Caco-2 (cell line): ENCODE measurements at regions not wholly inside any gene's neighbourhood (a gene's known extent, or its start where the extent isn't known, plus 50 kb on each side); places are given as distances from the start of the nearest gene placed in this dataset.

Source experiments
- BruUV-seq: library from RNA; stranded (reverse); fragments of 400-500 nt; replicated peaks from 2 replicates; lab custom pipeline; 2021; lab: Mats Ljungman, UMichigan
- CTCF ChIA-PET: fragments of 300-600 bp; sonication (Branson Sonifier 250); formaldehyde crosslinking; loops from one replicate; lab custom pipeline; 2022; ENCODE audit warnings: antibody characterized with exemption; lab: Charles Lee
- POLR2A ChIA-PET: fragments of 300-600 bp; sonication (Branson Sonifier 250); formaldehyde crosslinking; loops from one replicate; lab custom pipeline; 2022; ENCODE audit warnings: antibody characterized with exemption; lab: Charles Lee
- DNase-seq, 2 experiments: peaks; one replicate each; pipeline versions ENCODE4 v3.0.0 to v3.0.0-alpha.2; 2020 to 2022
- H3K27me3 ChIP-seq: replicated peaks from 2 replicates; pipeline ENCODE4 v1.6.0; 2011; ENCODE audit warnings: low read length; ENCODE audit not compliant: control insufficient read depth, insufficient read depth
- H3K36me3 ChIP-seq: 2 replicates; pipeline ENCODE4 v1.5.1; 2011; ENCODE audit warnings: low read length; ENCODE audit not compliant: control insufficient read depth, insufficient read depth
- H3K4me1 ChIP-seq: fragments of 250-450 bp; sonication (Bioruptor Pico); 2 replicates; pipeline ENCODE4 v1.5.1; 2020; ENCODE audit warnings: mild to moderate bottlenecking
- H3K4me3 ChIP-seq: 2 replicates; pipeline ENCODE4 v1.5.1; 2011; ENCODE audit warnings: low read depth, mild to moderate bottlenecking, control low read depth, low read length
- H3K9me3 ChIP-seq: fragments of 250-450 bp; sonication (Bioruptor Pico); 2 replicates; pipeline ENCODE4 v1.5.1; 2020; ENCODE audit warnings: mild to moderate bottlenecking, moderate library complexity
- H3K27ac Mint-ChIP-seq: one replicate; pipeline ENCODE4 v1.8.0; 2022; ENCODE audit warnings: mixed read lengths; ENCODE audit not compliant: unreplicated experiment
- H3K27me3 Mint-ChIP-seq: one replicate; pipeline ENCODE4 v1.8.0; 2022; ENCODE audit warnings: mixed read lengths; ENCODE audit not compliant: insufficient read depth, unreplicated experiment
- H3K36me3 Mint-ChIP-seq: one replicate; pipeline ENCODE4 v1.8.0; 2022; ENCODE audit warnings: mild to moderate bottlenecking, mixed read lengths; ENCODE audit not compliant: insufficient read depth, unreplicated experiment
- H3K4me1 Mint-ChIP-seq: one replicate; pipeline ENCODE4 v1.8.0; 2022; ENCODE audit warnings: low read depth, mixed read lengths; ENCODE audit not compliant: unreplicated experiment
- H3K4me3 Mint-ChIP-seq: one replicate; pipeline ENCODE4 v1.8.0; 2022; ENCODE audit warnings: mild to moderate bottlenecking, moderate library complexity, mixed read lengths; ENCODE audit not compliant: unreplicated experiment
- H3K9me3 Mint-ChIP-seq: one replicate; pipeline ENCODE4 v1.8.0; 2022; ENCODE audit warnings: mixed read lengths; ENCODE audit not compliant: unreplicated experiment
- CTCF ChIP-seq, 2 experiments: fragments of 200-600 bp in 1 of 2; IDR thresholded peaks; 1 replicate in 1 of 2; 2 replicates in 1 of 2; pipeline versions ENCODE4 v1.5.1 to v1.8.0; 2011 to 2022; ENCODE audit warnings: antibody characterized with exemption in 1 of 2, control low read depth in 1 of 2, inconsistent platforms in 1 of 2, low read depth in 1 of 2, low read length in 1 of 2, mild to moderate bottlenecking in 1 of 2, moderate library complexity in 1 of 2; ENCODE audit not compliant: insufficient read depth in 1 of 2, severe bottlenecking in 1 of 2, unreplicated experiment in 1 of 2
- intact Hi-C: fragments of 100-400 bp; cut with micrococcal nuclease; formaldehyde crosslinking; loops from one replicate; pipeline ENCODE4 v1.10.0; 2022; ENCODE audit not compliant: unreplicated experiment

- H3K9me3 Mint-ChIP-seq = no peaks in the 10 kb centered on the region
- no peaks in the 10 kb centered on the region for H3K36me3 Mint-ChIP-seq
- no peak for TF ChIP-seq CTCF (IDR thresholded peaks at IDR 0.05; ENCODE audit: insufficient read depth in 1 of 2, low read depth in 1 of 2, low read length in 1 of 2, severe bottlenecking in 1 of 2, unreplicated experiment in 1 of 2)
- H3K27ac Mint-ChIP-seq = no peak overlapping the region
- Histone ChIP-seq H3K4me3 (no peak overlapping the region), H3K9me3 (no peaks in the 10 kb centered on the region), H3K36me3 (no peaks in the 10 kb centered on the region), H3K27me3 (no peaks in the 10 kb centered on the region), H3K4me1 (no peaks in the 10 kb centered on the region)
- ChIA-PET POLR2A (no interaction called here), CTCF (no interaction called here)
- H3K27me3 Mint-ChIP-seq = peaks cover 3% of the 10 kb centered on the region
- intact Hi-C loops = no loop called here
- H3K4me3 Mint-ChIP-seq = no peak overlapping the region
- H3K4me1 Mint-ChIP-seq = no peaks in the 10 kb centered on the region
- no peak for DNase-seq
- no TSS peak for BruUV-seq
These were observed 67.0 kb downstream of the CHCHD4 start for GRCh38 chr3:14057701-14058100.

- no peak for TF ChIP-seq CTCF (IDR thresholded peaks at IDR 0.05; ENCODE audit: insufficient read depth in 1 of 2, low read depth in 1 of 2, low read length in 1 of 2, severe bottlenecking in 1 of 2, unreplicated experiment in 1 of 2)
- no peaks in the 10 kb centered on the region for H3K36me3 ChIP-seq
- Mint-ChIP-seq H3K4me3 (no peak overlapping the region), H3K27ac (no peak overlapping the region), H3K4me1 (no peaks in the 10 kb centered on the region), H3K27me3 (peaks cover 3% of the 10 kb centered on the region), H3K36me3 (no peaks in the 10 kb centered on the region), H3K9me3 (no peaks in the 10 kb centered on the region)
- DNase-seq = no peak
- CTCF ChIA-PET = interaction anchor here (1.3 kb wide), 1 partner anchor 151 kb away, joined by 3 read pairs; no protein-coding TSS in a partner anchor
- H3K4me1 ChIP-seq = peaks cover under 1% of the 10 kb centered on the region; the same call in 1 of the 2 replicates
- H3K27me3 ChIP-seq = no peaks in the 10 kb centered on the region; the same call in 1 of the 2 replicates
- no peaks in the 10 kb centered on the region for H3K9me3 ChIP-seq
- intact Hi-C loops = no loop called here
- H3K4me3 ChIP-seq = no peak overlapping the region
- POLR2A ChIA-PET = no interaction called here
- no TSS peak for BruUV-seq
These were observed 76.8 kb downstream of the CHCHD4 start for GRCh38 chr3:14047841-14048240.

GRCh38 chr3:14047027-14047426 lies 77.6 kb downstream of the CHCHD4 start:
- Mint-ChIP-seq H3K9me3 (no peaks in the 10 kb centered on the region), H3K4me1 (no peaks in the 10 kb centered on the region), H3K36me3 (no peaks in the 10 kb centered on the region), H3K4me3 (no peak overlapping the region), H3K27me3 (peaks cover 3% of the 10 kb centered on the region), H3K27ac (no peak overlapping the region)
- no TSS peak for BruUV-seq
- ChIA-PET CTCF (no interaction called here), POLR2A (interaction anchor here (0.6 kb wide), 1 partner anchor 728 kb away, joined by 6 read pairs; no protein-coding TSS in a partner anchor)
- no peaks in the 10 kb centered on the region; the same call in 1 of the 2 replicates for H3K27me3 ChIP-seq
- intact Hi-C loops = no loop called here
- H3K4me1 ChIP-seq = peaks cover 7% of the 10 kb centered on the region; the same call in 1 of the 2 replicates
- TF ChIP-seq CTCF (IDR thresholded peaks at IDR 0.05; ENCODE audit: insufficient read depth in 1 of 2, low read depth in 1 of 2, low read length in 1 of 2, severe bottlenecking in 1 of 2, unreplicated experiment in 1 of 2) = no peak
- no peaks in the 10 kb centered on the region for H3K36me3 ChIP-seq
- no peaks in the 10 kb centered on the region for H3K9me3 ChIP-seq
- H3K4me3 ChIP-seq = no peak overlapping the region
- DNase-seq = no peak
